HG03469 (cell line): ENCODE measurements at regions not wholly inside any gene's neighbourhood (a gene's known extent, or its start where the extent isn't known, plus 50 kb on each side); places are given as distances from the start of the nearest gene placed in this dataset.

Experiments used
- ATAC-seq: cut with Tn5 transposase; IDR thresholded peaks from one replicate; pipeline ENCODE4 v1.9.1; 2021; ENCODE audit warnings: mild to moderate bottlenecking, moderate library complexity, moderate number of reproducible peaks; ENCODE audit not compliant: unreplicated experiment

DNA sequence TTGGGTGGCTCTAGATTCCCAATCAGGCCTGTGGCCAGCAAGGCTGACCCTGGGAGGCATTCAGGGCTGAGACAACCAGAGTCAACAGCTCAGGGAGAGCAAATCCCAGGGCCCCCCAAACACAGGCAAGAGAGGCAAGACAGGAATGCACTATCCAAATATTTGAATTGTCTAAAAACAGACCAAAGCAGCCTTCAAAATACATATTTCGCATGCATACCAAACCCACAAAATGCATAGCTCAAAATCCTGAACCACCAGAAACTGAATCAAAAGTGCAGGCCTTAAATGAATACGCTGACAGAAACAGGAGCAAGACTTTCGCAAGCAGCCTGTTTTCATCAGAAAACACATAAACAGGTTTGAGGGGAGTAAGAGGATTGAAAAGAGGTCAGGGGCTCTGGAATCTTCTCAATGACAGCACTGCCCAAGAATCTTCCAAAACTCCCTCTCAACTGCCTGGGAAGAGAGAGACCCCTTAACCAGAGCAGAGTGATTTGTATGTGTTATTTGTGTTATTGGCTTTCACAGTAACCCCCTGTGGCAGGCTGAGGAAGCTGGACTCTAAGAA is 213.6 kb upstream of the CDH5 start:
- no peak for ATAC-seq

- no peak for ATAC-seq
These were observed 214.3 kb upstream of the CDH5 start for GRCh38 chr16:66152181-66152580.

DNA sequence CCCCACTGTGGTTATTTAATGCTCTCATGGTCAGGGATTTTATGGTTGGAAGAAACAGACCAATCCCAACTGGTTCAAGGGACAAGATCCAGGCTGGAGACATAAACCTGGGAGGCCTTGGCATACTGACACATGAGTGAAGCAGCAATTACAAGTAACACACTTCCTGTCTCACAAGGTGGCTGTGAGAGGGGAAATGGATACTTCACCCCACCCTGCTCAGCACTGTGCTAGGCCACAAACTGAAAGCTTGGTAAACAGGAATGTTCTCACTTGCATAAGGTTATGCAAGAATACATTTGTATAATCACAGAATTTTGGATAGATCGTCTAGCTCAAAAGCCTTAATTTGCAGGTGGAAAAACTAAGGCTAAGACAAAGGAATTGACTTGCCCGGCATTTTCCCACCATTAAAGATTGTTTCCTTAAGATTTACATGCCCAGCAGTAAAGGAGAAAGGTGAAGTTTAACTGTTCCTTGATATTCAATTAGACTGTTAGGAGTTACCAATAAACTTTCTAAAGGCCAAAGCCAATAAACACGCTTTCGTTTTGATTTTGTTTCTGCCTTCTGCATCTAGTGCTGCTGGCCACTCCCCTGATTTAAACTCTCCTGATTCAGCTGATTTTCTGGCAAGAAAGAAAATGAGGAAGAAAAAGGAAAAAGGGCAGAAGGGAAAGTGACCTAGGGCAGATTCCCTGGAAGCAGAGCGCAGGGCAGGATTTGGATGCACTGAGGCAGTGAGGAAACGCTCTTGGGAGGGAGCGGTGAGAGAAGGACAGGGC is 215.6 kb upstream of the CDH5 start:
- ATAC-seq = no peak

DNA sequence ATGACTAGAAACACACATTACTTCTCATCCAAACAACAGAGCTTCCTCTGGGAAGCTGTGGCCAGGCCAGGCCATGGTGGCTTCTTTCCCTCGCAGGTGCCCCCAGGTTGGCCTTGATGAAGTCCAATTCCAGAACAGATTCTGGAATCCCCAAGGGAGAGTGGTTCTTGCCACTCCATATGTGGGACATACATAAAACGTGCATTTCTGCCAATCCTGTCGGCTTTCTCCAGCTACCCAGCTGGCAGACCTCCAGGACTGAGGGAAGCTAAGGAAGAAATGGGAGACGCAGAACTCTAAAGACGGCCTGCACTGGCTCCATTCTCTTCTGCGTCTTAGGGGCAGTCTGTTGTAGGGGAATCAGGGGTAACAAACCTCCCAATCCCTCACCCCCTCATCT is 219.2 kb upstream of the CDH5 start:
- no peak for ATAC-seq

- ATAC-seq = no peak
These were observed 219.7 kb upstream of the CDH5 start for GRCh38 chr16:66146798-66147197.

- ATAC-seq = no peak
These were observed 221.8 kb upstream of the CDH5 start for GRCh38 chr16:66144641-66145040.

GRCh38 chr16:66143415-66143814 is 223.1 kb upstream of the CDH5 start:
- no peak for ATAC-seq

DNA sequence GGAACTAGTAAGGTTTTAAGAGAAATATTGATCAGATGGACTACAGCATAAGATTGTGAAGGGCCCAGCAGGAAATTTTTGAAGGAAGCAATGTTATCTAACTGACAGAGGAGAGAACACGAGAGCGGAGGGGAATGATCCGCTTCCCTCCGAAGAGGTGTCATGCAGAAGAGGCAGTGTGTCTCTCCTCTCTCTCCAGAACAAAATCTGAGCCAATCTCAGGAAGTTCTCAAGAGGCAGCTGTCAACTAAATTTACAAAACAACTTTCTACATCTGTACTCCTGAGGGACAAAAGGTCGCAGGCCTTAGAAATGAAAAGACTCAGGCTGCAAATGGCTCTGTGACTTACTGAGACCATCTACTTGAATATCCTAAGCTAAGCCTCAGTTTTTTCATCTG is 224.6 kb upstream of the CDH5 start:
- no peak for ATAC-seq

GRCh38 chr16:66137853-66138252 is 228.6 kb upstream of the CDH5 start:
- ATAC-seq = no peak

GRCh38 chr16:66136841-66137240 is 229.7 kb upstream of the CDH5 start:
- no peak for ATAC-seq

DNA sequence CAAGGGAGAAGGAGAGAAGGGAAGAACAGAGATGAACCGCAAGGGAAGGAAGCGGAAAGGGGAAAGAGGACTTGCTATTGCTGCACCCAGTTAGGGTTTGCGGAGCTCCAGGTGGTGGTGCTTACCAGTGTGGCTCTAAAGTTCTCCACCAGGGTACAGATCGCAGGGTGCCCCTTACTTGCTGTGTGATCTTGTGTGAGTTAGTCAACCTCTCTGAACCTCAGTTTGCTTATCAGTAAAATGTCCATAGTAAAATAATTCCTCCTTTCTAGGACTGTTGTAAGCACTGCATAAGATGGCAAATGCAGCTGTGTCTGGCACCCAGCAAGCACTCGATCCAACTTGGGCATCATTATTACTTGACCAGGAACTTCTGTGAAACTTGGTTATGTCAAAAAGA is 230.7 kb upstream of the CDH5 start:
- ATAC-seq = no peak

- no peak for ATAC-seq
These were observed 231.1 kb upstream of the CDH5 start for GRCh38 chr16:66135421-66135831.

- no peak for ATAC-seq
These were observed 231.6 kb upstream of the CDH5 start for GRCh38 chr16:66134875-66135274.

GRCh38 chr16:66133643-66134338 is 232.7 kb upstream of the CDH5 start:
- ATAC-seq = no peak

DNA sequence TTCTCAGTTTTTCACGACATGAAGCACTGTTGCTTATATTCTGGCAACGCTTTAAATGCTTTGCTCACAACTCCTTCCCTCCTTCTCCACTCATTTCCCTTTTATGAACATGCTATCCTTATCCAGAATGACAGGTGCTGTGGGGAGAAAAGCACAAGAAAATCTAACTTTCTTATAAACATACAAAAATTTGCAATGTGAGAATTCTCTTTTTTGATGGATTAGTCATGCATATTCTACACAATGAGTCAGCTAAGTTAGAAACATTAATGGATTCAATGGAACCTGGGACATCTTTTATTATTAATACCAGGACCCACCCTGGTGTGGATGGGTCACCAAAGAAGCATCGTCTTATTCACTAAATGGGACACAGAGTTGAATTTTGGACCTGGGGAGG is 234.6 kb upstream of the CDH5 start:
- no peak for ATAC-seq

- no peak for ATAC-seq
These were observed 235.2 kb upstream of the CDH5 start for GRCh38 chr16:66131156-66131807.

GRCh38 chr16:66130296-66130905 is 236.1 kb upstream of the CDH5 start:
- no peak for ATAC-seq

DNA sequence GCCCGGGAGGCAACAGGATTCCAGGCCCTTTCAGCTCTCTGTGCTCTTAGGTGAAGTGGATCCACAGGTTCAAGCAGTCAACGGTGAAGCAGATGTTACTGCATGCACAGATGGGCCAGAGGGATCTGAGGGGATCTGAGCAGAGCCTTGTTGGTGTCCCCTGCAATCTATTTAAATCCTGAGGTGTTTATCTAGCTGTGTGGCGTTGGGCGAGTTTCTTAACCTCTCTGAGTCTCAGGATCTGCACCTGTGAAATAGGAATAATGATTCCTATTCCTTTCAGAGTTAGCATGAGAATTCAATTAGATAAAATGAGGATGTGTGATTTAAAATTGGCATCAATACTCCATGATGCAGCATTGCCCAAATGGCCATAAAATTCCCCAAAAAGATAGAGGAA is 237.3 kb upstream of the CDH5 start:
- ATAC-seq = no peak

GRCh38 chr16:66128371-66128770 is 238.1 kb upstream of the CDH5 start:
- ATAC-seq = no peak

- no peak for ATAC-seq
These were observed 238.8 kb upstream of the CDH5 start for GRCh38 chr16:66127459-66128370.
